SK-N-SH (cell line): ENCODE measurements at regions not wholly inside any gene's neighbourhood (a gene's known extent, or its start where the extent isn't known, plus 50 kb on each side); places are given as distances from the start of the nearest gene placed in this dataset.

Experiments
- CTCF ChIA-PET: fragments of 300-600, 350-600 bp; formaldehyde crosslinking; extraction: SDS; loops from one replicate; lab custom pipeline; 2021; lab: Yijun Ruan, JAX
- POLR2A ChIA-PET: fragments of 350-600 bp; sonication (Branson Sonifier 250); formaldehyde crosslinking; extraction: SDS; loops from one replicate; lab custom pipeline; 2020; ENCODE audit warnings: antibody characterized with exemption, inconsistent platforms; lab: Yijun Ruan, JAX
- DNase-seq: peaks from one replicate; pipeline ENCODE4 v3.0.0; 2012
- H2AFZ ChIP-seq: fragments of 200-600 bp; sonication (generic); 2 replicates; pipeline ENCODE4 v1.8.1; 2016; ENCODE audit warnings: antibody characterized with exemption, mild to moderate bottlenecking, low read depth
- H3F3A ChIP-seq: fragments of 200-600 bp; sonication (generic); replicated peaks from 2 replicates; pipeline ENCODE3; 2016; ENCODE audit warnings: antibody characterized with exemption, mild to moderate bottlenecking; ENCODE audit not compliant: insufficient read depth
- H3K27ac ChIP-seq, 2 experiments: fragments of 200-500 bp in 1 of 2; fragments of 200-600 bp in 1 of 2; sonication (Bioruptor generic) in 1 of 2; sonication (generic), shearing (Covaris generic) in 1 of 2; 2 replicates each; pipeline versions ENCODE4 v1.5.1 to v1.6.1; 2014 to 2016; ENCODE audit warnings: low read depth in 2 of 2, inconsistent platforms in 1 of 2, low read length in 1 of 2, mild to moderate bottlenecking in 1 of 2, mixed read lengths in 1 of 2
- H3K27me3 ChIP-seq: fragments of 200-600 bp; sonication (generic), shearing (Covaris generic); 2 replicates; pipeline ENCODE4 v1.6.1; 2016; ENCODE audit warnings: mixed run types; ENCODE audit not compliant: insufficient read depth
- H3K36me3 ChIP-seq, 2 experiments: fragments of 200-500 bp in 1 of 2; fragments of 200-600 bp in 1 of 2; sonication (Bioruptor generic) in 1 of 2; sonication (generic) in 1 of 2; replicated peaks in 1 of 2; 2 replicates each; pipeline versions ENCODE3 to v1.5.1; 2014 to 2016; ENCODE audit warnings: low read length in 1 of 2, mild to moderate bottlenecking in 1 of 2; ENCODE audit not compliant: insufficient read depth in 2 of 2, control insufficient read depth in 1 of 2
- H3K4me1 ChIP-seq, 2 experiments: fragments of 200-500 bp in 1 of 2; fragments of 200-600 bp in 1 of 2; sonication (Bioruptor generic) in 1 of 2; sonication (generic), shearing (Covaris generic) in 1 of 2; 2 replicates each; pipeline versions ENCODE4 v1.5.1 to v1.6.1; 2014 to 2016; ENCODE audit warnings: low read depth in 1 of 2, low read length in 1 of 2, mixed run types in 1 of 2; ENCODE audit not compliant: insufficient read depth in 2 of 2, control insufficient read depth in 1 of 2
- H3K4me2 ChIP-seq: fragments of 200-600 bp; sonication (generic), shearing (Covaris generic); 2 replicates; pipeline ENCODE4 v1.6.1; 2017; ENCODE audit warnings: mixed run types
- H3K4me3 ChIP-seq, 2 experiments: fragments of 200-500 bp in 1 of 2; fragments of 200-600 bp in 1 of 2; sonication (Bioruptor generic) in 1 of 2; sonication (generic), shearing (Covaris generic) in 1 of 2; 2 replicates each; pipeline versions ENCODE4 v1.5.1 to v1.8.1; 2014 to 2016; ENCODE audit warnings: low read depth in 2 of 2, inconsistent platforms in 1 of 2, low read length in 1 of 2, mild to moderate bottlenecking in 1 of 2, mixed read lengths in 1 of 2, moderate library complexity in 1 of 2
- H3K79me2 ChIP-seq: fragments of 200-600 bp; sonication (generic); 2 replicates; pipeline ENCODE4 v1.8.1; 2017; ENCODE audit warnings: mild to moderate bottlenecking; ENCODE audit not compliant: insufficient read depth
- H3K9ac ChIP-seq: fragments of 200-600 bp; sonication (generic); 2 replicates; pipeline ENCODE4 v1.6.1; 2017; ENCODE audit warnings: mixed run types
- H3K9me2 ChIP-seq: fragments of 200-600 bp; sonication (generic); 2 replicates; pipeline ENCODE4 v1.6.1; 2017; ENCODE audit warnings: mixed run types
- H3K9me3 ChIP-seq: fragments of 200-600 bp; sonication (generic); 2 replicates; pipeline ENCODE4 v1.6.1; 2017; ENCODE audit warnings: mixed run types, mild to moderate bottlenecking, moderate library complexity
- H4K20me1 ChIP-seq: fragments of 200-600 bp; sonication (generic); 2 replicates; pipeline ENCODE4 v1.6.1; 2017; ENCODE audit warnings: mild to moderate bottlenecking, mixed run types; ENCODE audit not compliant: insufficient read depth
- CHD2 ChIP-seq: fragments of 150-350 bp; IDR thresholded peaks from 2 replicates; pipeline ENCODE4 v1.6.1; 2018; ENCODE audit warnings: low read length; ENCODE audit not compliant: partially characterized antibody
- EP300 ChIP-seq, 2 experiments: IDR thresholded peaks; 2 replicates each; pipeline versions ENCODE4 v1.4.0 to v1.6.1; 2012; ENCODE audit warnings: borderline replicate concordance in 1 of 2, low read depth in 1 of 2, low read length in 1 of 2
- FOSL2 ChIP-seq: IDR thresholded peaks from 2 replicates; pipeline ENCODE4 v1.4.0; 2012; ENCODE audit warnings: low read depth, mild to moderate bottlenecking, moderate library complexity, borderline replicate concordance
- GABPA ChIP-seq: IDR thresholded peaks from 2 replicates; pipeline ENCODE4 v1.4.0; 2012; ENCODE audit warnings: low read depth, mild to moderate bottlenecking
- MEF2A ChIP-seq: IDR thresholded peaks from 2 replicates; pipeline ENCODE4 v1.4.0; 2012; ENCODE audit warnings: low read depth, borderline replicate concordance
- MXI1 ChIP-seq: IDR thresholded peaks from 2 replicates; pipeline ENCODE4 v1.6.1; 2012; ENCODE audit warnings: mild to moderate bottlenecking, low read depth, low read length, improper control_type of control experiment
- POLR2AphosphoS5 ChIP-seq: IDR thresholded peaks from 2 replicates; pipeline ENCODE4 v1.6.1; 2012; ENCODE audit warnings: low read depth, low read length
- SIN3A ChIP-seq: IDR thresholded peaks from 2 replicates; pipeline ENCODE4 v1.6.1; 2012; ENCODE audit warnings: low read depth, mild to moderate bottlenecking, low read length, moderate library complexity, borderline replicate concordance
- SMC3 ChIP-seq: IDR thresholded peaks from 2 replicates; pipeline ENCODE4 v1.6.1; 2012; ENCODE audit warnings: low read depth, low read length, improper control_type of control experiment
- TAF1 ChIP-seq: IDR thresholded peaks from 2 replicates; pipeline ENCODE4 v1.6.1; 2012; ENCODE audit warnings: low read depth, mild to moderate bottlenecking, low read length, moderate library complexity, borderline replicate concordance
- WGBS: methylation state at CpG from one replicate; pipeline ENCODE4 v1.1.6; 2017; ENCODE audit warnings: low lambda C conversion rate; 5-methylcytosine and 5-hydroxymethylcytosine counted together
- TF ChIP-seq, protein P1 (sequence below): fragments of 200-600 bp; sonication (generic); IDR thresholded peaks from 2 replicates; pipeline ENCODE4 v1.6.1; 2017; ENCODE audit warnings: antibody characterized with exemption, mild to moderate bottlenecking, moderate library complexity
- TF ChIP-seq, protein P2 (sequence below): IDR thresholded peaks from 2 replicates; pipeline ENCODE4 v1.4.0; 2012; ENCODE audit warnings: low read depth, borderline replicate concordance
- TF ChIP-seq, protein P3 (sequence below): IDR thresholded peaks from 2 replicates; pipeline ENCODE4 v1.4.0; 2012; ENCODE audit warnings: low read depth

- POLR2A ChIA-PET: no interaction called here
- H2AFZ ChIP-seq: no peak overlapping the region
- H3K4me3 ChIP-seq: no peak overlapping the region
- H3K4me1 ChIP-seq: no peaks in the 10 kb centered on the region; a peak in 1 of 4 replicates
- H3K27ac ChIP-seq: no peak overlapping the region
- no peaks in the 10 kb centered on the region for H3F3A ChIP-seq
- no peak overlapping the region for H3K9ac ChIP-seq
- no peaks in the 10 kb centered on the region for H4K20me1 ChIP-seq
- DNase-seq: no peak
- no peaks in the 10 kb centered on the region for H3K36me3 ChIP-seq
- H3K27me3 ChIP-seq: no peaks in the 10 kb centered on the region
- H3K9me2 ChIP-seq: no peaks in the 10 kb centered on the region
- H3K9me3 ChIP-seq: no peaks in the 10 kb centered on the region
- TF ChIP-seq, protein P1, sequence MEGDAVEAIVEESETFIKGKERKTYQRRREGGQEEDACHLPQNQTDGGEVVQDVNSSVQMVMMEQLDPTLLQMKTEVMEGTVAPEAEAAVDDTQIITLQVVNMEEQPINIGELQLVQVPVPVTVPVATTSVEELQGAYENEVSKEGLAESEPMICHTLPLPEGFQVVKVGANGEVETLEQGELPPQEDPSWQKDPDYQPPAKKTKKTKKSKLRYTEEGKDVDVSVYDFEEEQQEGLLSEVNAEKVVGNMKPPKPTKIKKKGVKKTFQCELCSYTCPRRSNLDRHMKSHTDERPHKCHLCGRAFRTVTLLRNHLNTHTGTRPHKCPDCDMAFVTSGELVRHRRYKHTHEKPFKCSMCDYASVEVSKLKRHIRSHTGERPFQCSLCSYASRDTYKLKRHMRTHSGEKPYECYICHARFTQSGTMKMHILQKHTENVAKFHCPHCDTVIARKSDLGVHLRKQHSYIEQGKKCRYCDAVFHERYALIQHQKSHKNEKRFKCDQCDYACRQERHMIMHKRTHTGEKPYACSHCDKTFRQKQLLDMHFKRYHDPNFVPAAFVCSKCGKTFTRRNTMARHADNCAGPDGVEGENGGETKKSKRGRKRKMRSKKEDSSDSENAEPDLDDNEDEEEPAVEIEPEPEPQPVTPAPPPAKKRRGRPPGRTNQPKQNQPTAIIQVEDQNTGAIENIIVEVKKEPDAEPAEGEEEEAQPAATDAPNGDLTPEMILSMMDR: no peak
- no peak for TF ChIP-seq EP300 (IDR thresholded peaks at IDR 0.05; ENCODE audit: borderline replicate concordance in 1 of 2, low read depth in 1 of 2, low read length in 1 of 2)
- CTCF ChIA-PET: no interaction called here
- no peak overlapping the region for H3K4me2 ChIP-seq
- no peaks in the 10 kb centered on the region for H3K79me2 ChIP-seq
Observed at GRCh38 chr4:31545330-31545729, 825.2 kb downstream of the PCDH7 start.

GRCh38 chr4:31545755-31546154, 825.6 kb downstream of the PCDH7 start:
- no peaks in the 10 kb centered on the region for H3K36me3 ChIP-seq
- no peaks in the 10 kb centered on the region; a peak in 1 of 4 replicates for H3K4me1 ChIP-seq
- POLR2A ChIA-PET: no interaction called here
- no peak overlapping the region for H3K27ac ChIP-seq
- no peak overlapping the region for H3K9ac ChIP-seq
- no peaks in the 10 kb centered on the region for H4K20me1 ChIP-seq
- no peaks in the 10 kb centered on the region for H3F3A ChIP-seq
- H3K4me2 ChIP-seq: no peak overlapping the region
- no peaks in the 10 kb centered on the region for H3K79me2 ChIP-seq
- H3K9me3 ChIP-seq: no peaks in the 10 kb centered on the region
- H3K27me3 ChIP-seq: no peaks in the 10 kb centered on the region
- no peak overlapping the region for H2AFZ ChIP-seq
- no peak for DNase-seq
- CTCF ChIA-PET: no interaction called here
- WGBS: 14% methylated on average over 1 of the region's 1 CpG
- no peak overlapping the region for H3K4me3 ChIP-seq
- TF ChIP-seq SIN3A (no peak), SMC3 (no peak), FOSL2 (no peak), MEF2A (no peak), TAF1 (no peak), CHD2 (no peak), EP300 (IDR thresholded peaks at IDR 0.05; ENCODE audit: borderline replicate concordance in 1 of 2, low read depth in 1 of 2, low read length in 1 of 2) (no peak), GABPA (no peak), MXI1 (no peak), POLR2AphosphoS5 (no peak)
- TF ChIP-seq, protein P2, sequence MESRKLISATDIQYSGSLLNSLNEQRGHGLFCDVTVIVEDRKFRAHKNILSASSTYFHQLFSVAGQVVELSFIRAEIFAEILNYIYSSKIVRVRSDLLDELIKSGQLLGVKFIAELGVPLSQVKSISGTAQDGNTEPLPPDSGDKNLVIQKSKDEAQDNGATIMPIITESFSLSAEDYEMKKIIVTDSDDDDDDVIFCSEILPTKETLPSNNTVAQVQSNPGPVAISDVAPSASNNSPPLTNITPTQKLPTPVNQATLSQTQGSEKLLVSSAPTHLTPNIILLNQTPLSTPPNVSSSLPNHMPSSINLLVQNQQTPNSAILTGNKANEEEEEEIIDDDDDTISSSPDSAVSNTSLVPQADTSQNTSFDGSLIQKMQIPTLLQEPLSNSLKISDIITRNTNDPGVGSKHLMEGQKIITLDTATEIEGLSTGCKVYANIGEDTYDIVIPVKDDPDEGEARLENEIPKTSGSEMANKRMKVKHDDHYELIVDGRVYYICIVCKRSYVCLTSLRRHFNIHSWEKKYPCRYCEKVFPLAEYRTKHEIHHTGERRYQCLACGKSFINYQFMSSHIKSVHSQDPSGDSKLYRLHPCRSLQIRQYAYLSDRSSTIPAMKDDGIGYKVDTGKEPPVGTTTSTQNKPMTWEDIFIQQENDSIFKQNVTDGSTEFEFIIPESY: no peak
- TF ChIP-seq, protein P1: no peak
- TF ChIP-seq, protein P3, sequence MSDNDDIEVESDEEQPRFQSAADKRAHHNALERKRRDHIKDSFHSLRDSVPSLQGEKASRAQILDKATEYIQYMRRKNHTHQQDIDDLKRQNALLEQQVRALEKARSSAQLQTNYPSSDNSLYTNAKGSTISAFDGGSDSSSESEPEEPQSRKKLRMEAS: no peak
- H3K9me2 ChIP-seq: no peaks in the 10 kb centered on the region
